ENCODE measurements at regions not wholly inside any gene's neighbourhood (a gene's known extent, or its start where the extent isn't known, plus 50 kb on each side); places are given as distances from the start of the nearest gene placed in this dataset.

DNA sequence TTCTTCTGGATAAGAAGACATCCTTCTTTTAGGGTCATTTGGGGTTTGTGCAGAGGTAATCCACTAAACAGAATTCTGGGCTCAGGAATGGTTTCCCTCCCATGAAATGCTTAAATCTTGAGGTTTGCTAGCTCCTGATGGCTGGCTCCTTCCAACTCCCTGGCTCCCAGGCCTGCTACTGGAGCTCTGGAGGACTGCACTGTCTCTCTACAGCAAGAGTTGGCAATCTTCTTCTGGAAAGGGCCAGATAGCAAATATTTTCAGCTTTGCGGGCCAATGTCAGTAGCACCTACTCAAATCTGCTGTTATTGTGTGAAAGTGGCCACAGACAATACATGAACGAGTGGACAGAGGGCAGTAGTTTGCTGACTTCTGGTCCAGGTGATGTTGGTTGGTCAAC, 174.2 kb upstream of the CTBP2 start:
- DNase-seq = no peak

DNA sequence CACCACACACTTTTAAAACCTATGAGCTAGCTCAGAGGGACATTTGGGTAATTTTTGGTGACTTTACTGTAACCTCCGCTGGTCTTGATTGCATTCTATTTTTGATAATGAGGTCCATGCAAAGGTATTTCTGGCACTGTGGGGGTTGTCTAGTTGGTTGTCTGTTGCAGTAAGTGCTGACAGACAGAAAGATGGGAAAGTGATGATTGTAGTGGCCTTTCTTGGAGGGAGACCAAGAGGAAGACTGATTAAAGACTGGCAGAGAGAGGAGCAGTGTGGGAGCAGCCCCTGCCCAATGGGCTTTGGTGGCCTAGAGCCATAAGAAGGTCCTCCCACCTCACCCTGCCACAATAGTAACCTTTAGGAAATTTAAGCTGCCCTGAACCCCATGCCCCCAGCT, 173.4 kb upstream of the CTBP2 start:
- DNase-seq = no peak

DNA sequence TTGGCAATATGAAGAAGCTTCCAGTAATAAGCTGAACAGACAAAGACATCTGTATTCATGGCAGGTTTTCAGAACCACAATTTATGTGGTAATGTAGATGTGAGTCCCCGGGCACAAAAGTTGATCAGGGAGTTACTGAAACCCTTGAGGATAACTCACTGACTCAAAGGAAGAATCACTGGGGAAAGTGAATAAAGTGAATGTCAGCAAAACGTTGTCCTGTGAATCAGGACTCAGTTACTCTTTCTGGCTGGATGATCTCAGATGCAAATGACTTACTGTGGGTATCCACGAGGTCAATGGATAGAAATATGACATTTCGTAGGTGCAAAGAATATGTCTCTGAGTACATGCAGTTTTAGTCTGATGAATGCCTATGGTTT, 172.8 kb upstream of the CTBP2 start:
- no peak for DNase-seq

DNA sequence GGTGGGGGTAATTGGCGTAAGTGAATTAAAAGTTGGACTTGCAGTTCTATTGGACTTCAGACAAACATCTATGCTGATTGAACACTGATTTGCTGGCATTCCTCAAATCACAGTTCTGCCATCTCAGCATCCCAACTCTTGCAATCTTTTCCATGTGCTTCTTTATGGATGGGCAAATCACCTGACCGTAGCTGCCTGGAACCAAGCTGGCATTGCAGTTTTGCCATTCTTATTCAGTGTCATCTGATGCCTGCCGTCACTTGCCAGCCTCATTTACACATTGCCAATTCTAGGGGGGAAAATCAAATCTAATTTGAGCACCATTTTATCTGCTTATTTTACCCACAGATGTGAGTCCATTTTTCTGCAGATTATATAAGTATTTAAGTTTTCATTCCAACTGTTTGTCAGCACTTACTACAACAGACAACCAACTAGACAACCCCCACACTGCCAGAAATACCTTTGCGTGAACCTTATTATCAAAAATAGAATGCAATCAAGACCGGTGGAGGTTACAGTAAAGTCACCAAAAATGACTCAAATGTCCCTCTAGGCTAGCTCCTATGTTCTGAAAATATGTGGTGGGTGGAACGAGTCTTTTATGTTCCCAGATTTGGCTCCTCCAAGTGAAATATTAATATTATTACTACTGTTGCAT, 172.3 kb upstream of the CTBP2 start:
- DNase-seq = no peak

DNA sequence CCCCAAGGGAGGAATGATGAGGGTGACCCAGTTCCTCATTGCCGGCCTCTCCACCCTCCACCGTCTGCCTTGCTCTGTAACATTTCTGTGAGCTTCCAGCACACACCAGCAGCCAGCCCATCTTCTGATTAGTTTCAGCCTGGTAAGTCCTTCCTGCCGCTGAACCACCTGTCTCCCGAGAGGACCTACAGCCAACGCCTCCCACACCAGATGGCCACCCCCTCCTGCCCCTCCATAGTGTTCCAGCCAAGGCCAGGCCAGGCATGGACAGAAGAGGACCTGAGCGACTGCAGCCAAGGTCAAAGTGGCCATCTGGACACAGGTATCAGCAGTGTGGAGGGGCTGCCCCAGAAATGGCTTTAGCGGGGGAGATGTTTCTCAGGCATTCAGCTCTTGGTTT, 170.7 kb upstream of the CTBP2 start:
- no peak for DNase-seq

DNA sequence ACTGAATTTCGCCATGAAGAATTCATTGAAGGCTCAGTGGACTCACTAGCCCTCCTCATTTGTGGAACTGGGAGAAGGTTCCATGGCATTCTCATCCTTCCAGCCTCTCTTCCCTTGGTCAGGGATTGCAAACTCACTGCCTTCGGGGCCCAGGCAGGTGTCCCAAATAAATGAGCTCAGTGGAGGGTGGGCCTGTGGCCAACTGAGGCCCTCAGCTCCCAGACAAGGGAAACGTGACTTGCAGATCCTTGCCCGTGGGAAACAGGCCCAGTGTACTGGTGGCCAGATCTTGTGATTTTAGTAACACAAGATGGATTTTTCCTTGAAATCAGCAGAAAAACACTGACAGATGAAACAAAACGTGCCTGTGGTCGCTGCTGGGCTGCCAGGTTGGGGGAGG, 168.7 kb upstream of the CTBP2 start:
- DNase-seq = no peak

DNA sequence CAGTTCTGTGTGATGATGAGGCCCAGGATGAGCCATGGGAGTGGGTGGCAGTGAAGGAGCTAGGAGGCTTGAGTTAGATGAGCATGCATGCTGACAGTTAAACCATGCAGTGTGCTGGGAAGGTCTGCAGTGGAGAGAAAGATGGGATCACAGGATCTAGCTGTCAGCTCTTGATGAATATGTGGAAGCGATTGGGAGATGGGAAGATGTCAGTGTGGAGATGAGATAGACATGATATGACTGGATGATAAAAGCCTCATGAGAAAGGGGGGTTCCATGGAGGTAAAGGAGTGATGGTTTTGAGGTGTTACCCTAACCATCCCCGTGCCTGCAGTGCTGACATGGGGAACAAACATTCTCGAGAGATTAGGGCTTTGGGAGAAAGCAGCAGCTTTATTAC, 165.0 kb upstream of the CTBP2 start:
- no peak for DNase-seq

DNA sequence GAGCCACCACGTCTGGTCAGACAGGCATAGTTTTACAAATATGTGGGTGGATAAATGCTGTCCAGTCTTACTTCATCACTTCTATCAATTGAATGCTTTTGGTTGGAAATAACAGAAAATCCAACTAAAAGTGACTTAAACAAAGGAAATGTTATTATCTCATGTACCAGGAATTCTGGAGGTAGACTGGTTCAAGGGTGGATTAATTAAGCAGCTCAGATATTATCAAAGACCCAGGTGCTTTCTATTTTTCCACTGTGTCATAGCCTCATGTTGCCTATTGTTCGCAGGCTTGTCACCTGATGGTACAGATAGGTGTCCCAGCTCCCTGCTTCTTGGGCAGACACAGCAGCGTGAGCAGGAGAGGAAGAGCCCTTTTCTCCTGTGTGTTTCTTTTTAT, 156.1 kb upstream of the CTBP2 start:
- DNase-seq = no peak

DNA sequence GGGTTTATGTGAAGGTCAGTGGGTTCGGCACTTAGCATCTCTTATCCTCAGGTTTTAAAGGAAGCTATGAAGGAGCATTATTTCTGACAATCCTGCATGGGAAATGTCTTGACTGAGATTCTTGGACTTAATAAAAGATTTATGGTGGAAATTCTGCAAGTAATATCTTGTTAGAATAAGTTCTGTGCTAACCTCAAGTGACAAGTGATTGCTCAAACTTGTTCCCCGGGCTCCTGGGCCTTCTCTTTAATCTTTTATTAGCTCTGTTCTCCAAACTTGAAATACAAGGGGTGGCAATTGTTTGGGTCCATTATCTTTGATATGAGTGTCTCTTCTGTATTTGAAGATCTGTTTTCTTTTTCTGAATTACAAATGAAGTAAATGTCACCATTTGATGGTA, 140.6 kb upstream of the CTBP2 start:
- no peak for DNase-seq

DNA sequence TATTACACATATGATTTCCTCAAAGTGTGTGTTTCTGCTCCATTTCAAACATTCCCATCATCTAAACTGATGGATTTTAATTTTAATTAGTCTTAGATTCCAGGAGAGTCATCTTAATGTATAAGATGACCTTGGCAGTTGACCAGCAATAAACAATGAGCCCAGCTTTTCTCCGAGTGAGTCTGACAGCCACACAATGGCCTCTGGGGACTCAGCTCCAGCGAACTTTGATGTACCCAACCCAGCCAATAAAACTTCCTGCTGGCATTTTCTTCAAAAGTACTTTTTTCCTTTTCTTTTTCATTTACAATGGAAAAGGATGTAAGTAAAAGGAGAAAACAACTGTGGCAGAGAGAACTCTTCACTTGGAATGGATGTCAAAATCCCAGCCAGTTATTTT, 139.1 kb upstream of the CTBP2 start:
- no peak for DNase-seq

DNA sequence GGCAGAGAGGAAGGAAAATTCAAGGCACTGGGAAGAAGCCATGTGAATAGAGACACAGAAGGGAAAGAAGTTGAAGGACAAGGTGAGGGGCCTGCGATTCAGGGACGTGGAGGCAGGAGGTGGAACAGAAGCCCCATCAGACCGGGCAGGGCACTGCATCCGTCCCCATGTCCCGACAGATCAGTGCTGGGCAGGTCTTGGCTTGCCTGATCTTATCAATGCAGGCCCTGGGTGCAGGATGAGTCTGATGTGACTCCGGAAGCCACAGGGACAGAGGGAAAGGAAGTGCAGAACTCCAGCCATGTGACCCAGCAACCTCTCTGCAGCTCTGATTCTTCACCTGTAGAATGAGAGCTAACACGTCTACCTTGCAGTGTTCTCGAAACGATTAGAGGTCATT, 136.2 kb upstream of the CTBP2 start:
- DNase-seq = no peak

DNA sequence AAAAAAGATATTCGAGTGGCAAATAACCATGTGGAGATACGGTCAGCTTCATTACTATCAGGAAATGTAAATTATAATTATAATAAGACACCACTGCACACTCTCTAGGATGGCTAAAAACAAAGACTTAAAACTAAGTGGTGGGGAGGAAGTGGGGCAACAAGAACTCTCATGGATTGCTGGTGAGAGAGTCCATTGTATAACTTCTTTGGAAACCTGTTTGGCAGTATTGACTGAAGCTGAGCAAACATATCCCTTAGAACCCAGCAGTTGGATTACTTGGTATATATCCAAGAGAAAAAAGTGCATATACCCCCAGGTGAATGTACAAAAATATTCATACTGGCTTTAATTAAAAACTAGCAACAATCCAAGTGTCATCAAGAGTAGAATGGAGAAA, 133.7 kb upstream of the CTBP2 start:
- DNase-seq = no peak

DNA sequence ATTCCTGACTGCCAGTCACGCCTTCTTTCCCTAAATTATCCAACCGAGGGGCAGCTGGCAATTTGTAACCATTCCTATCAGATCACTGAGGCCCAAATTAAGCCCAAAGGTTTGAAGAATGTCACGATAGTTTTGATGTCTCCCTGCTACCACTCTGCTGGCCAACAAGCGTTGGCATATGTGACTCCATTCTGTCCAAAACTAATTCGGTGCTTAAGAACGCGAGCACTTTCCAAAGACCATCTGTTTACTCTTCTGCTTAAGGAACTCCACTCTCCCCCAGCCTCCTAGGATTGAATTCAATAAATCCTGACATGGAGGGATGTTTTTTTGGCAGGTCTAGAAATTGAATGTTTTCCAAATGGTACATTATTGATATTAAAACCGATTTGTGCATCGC, 131.5 kb upstream of the CTBP2 start:
- DNase-seq = no peak

DNA sequence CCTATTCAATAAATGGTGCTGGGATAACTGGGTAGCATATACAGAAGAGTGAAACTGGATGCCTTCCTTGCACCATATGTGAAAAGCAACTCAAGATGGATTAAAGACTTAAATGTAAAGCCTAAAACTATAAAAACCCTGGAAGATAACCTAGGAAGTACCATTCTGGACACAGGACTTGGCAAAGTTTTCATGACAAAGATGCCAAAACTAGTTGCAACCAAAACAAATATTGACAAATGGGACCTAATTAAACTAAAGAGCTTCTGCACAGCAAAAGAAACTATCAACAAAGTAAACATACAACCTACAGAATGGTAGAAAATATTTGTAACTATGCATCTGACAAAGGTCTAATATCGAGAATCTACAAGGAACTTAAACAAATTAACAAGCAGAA, 129.1 kb upstream of the CTBP2 start:
- DNase-seq = no peak

DNA sequence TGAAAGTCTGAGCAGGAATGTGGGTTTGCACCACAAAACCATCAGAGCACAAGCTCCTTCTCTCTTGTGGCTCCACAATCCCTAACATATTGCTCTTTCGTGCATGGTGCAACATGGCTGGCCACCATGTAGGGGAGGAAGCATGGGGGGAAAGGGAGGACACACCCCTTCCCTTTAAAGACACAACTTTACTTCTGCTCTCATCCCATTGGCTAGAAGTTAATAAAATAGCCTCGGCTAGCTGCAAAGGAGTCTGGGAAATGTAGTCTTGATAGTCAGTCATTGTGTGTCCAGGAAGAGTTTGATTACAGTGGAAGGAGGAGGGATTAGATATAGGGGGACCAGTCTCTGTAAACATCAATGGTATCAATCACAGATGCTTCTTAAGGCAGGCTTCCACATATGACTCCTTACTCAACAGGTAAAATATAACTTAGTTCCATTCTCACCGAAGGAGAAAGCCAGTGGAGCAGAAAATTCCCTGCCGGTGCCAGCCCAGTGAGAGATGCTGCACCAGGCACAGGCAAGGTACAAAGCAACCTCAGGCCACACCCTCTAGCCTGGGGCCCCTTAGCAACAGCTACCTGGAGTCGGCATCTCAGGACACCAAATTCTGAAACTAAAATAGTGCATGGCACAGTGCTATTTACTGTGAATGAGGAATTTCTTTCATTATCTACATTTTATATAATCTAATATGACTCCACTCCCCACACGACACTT, 124.7 kb upstream of the CTBP2 start:
- DNase-seq = no peak

DNA sequence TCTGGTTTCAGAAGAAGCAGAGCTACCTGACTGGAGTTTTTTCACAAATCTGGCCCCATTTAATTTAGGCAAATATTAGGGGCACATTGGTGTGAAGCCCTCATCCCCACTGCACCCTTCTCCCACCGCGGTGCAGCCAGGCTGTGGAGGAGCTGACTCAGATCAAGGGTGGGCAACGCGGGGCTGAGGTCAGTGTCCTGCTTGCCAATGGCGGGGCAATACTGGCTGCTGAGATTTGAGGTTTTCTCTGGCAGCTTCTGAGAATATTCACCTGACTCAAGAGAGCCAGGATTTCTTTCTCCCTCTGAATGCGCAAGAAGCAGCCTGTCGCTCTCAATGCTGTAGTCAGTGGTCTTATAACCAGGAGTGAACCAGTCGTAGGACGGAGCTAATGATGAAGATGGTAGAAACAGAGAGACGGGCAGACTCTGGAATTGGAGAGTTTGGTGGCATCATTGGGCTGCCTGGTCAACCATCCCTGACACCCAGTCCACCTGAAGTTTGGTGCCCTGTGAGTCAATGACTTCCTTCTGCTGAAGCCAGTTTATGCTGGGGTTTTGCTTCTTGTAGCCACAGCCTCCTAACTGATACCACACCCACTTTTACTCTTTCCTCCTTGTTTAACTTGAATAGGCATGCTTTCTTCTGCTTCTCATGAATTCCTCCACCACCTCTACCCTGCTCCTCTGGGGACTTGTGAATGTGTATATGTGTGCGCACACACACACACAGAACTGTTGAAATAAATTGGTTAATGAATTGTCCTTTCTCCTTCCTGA, 123.7 kb upstream of the CTBP2 start:
- DNase-seq = no peak

DNA sequence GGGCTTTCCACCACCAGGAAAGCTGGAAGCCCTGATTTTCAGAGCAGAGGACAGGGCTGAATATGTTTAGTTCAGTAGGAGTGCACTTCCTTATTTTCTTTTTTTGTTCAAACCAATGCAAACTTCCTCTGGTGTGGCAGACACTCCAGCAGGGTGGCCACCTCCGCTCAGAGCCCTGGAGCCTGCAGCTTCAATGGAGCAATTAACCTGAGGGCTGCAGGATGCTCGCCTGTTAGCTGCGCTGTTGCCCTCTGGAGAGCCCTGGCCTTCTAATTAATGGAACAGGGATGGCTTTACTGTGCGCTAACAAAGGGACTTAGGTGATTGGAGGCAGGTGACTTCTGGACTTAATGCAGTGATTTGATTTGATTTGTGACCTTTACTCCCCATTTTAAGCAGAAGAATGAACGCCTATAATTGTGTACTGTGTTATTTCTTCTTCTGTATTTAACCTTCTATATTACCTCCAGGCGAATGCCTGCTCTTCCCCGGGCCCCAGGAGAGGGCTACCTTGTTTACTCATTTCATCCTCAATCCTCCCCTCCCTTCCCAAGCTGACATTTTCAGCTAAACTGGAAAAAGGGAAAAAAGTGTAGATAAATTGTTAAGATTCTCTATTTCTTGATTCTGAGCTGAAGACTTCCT, 123.0 kb upstream of the CTBP2 start:
- no peak for DNase-seq

DNA sequence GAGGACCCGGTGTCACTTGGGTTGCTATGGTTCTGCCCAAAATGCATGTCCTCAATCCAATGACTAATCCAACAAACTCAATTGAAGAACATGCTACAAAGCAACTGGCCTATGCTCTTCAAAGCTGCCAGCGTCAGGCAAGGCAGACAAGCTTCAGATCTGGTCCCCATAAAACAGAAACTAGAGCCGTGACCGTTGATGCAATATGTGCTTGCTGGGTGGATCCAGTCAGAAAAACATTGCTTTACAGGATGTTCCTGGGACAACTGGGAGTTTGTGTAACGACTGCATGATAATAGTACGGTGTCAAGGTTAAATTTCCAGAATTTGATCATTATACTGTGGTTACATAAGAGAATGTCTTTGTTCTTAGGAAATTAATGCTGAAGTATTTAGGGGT, 120.7 kb upstream of the CTBP2 start:
- no peak for DNase-seq

DNA sequence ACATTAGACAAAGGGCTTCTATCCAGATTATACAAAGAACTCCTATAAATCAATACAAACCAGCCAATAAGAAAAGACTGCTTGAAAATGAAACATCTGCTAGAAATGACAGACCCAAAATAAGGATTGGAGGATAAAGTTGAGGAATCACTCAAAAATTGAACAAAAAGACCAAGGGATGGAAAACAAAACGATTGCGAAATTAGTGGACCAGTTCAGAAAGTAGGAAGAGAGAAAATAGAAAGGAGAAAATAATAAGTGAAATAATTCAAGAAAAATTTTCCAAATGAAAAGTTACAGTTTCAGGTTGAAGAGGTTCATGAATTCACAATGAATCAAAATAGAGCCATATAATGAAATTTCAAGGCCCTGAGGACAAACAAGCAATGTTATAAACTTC, 115.8 kb upstream of the CTBP2 start:
- DNase-seq = no peak

DNA sequence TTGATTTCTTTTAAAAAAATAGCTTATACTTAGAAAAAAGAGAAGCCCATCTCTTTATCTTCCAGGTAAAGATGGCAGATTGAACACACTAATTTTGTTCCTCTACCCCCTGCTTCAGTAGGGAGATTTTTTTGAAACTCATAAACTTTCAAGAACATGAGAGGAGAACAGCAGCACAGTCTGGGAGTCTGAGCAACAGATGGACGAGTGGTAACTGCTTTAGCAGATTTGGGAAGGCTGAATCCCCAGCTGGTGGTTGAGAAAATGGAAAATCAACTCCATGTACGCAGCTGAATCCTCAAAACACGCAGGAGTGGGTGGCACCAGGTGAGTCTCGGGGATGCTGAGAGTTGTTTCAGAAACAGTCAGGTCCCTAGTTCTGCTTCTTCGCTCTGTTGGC, 114.6 kb upstream of the CTBP2 start:
- DNase-seq = no peak

DNA sequence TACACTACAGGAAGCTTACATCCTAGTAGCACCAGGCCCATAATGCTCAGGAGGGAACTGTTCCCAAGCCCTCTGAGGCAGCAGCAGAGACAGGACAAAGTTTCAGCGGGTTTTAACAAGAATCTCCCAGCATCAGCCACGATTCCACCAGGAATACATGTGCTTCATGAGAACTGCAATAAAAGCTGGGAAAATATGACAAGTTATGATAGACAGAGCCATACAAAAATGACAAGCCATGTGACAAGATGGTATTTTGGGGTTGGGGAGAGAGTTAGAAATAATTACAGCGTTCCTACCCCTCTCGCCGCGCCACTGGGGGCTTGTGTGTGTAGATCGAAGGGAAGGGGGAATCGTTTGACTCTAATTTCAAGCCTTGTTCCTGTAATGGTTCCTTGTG, 112.7 kb upstream of the CTBP2 start:
- DNase-seq = no peak

DNA sequence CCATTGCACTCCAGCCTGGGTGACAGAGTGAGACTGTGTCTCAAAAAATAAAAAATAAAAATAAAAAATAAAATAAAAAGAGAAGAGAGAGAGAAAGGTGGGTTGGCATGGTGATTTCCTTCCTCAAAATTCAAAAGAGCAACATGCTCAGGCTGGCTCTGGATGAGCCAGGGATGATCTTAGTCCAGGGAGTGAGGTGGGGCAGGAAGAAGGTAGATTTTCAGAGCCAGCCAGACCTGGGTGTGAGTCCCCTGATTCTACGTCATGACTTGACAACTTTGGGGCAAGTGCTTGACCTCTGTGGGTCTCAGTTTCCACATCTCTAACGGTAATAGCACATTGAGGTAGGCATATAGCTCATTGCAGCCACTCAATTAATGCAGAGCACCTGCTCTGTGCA, 109.4 kb upstream of the CTBP2 start:
- no peak for DNase-seq

DNA sequence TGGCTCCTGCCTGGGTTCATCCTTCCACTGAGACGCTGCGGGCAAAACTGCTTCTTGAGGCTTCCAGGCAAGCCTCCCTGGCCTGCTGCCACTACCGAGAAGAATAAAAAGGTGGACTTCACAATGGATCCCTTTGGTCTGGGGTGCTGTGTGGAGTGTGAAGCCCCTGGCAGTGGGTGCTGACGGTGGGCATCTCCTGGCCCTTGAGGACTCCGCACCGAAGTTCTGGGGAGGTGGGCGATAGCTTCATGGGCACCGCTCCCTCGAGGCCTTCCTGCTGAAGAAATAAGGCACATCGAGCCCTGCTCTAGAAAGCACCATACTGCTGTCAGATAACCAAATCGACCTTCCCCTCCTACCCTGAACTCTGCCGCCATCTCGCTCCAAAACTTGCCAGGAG, 106.6 kb upstream of the CTBP2 start:
- no peak for DNase-seq

DNA sequence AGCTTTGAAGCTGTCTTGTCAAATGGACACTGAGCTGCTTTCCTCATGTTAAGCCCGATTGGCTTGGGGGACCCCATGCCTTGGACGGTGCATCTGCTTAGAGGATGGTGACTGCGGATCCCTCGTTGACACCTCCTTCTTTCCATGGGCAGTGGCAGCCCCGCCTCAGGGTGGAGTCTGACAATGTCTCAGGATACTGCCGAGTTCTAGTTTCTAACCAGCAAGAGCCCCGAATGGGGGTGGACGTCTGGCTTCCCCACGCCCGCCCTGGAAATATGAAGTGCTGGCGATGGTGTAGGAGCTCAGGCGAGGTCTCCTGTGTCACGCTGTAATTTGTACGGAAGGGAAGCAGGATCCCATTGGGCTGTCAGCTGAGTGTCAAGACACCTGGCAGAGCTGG, 106.2 kb upstream of the CTBP2 start:
- no peak for DNase-seq
